ENCODE measurements at regions not wholly inside any gene's neighbourhood (a gene's known extent, or its start where the extent isn't known, plus 50 kb on each side); places are given as distances from the start of the nearest gene placed in this dataset.

DNA sequence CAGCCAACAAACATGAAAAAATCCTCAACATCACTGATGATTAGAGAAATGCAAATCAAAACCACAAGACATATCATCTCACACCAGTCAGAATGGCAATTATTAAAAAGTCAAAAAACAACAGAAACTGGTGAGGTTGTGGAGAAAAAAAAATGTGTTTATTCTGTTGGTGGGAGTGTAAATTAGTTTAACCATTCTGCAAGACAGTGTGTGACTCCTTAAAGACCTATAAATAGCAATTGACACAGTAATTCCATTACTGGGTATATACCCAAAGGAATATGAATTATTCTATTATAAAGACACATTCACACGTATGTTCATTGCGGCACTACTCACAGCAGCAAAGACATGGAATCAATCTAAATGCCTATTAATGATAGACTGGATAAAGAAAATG lies 427.3 kb upstream of the CHORDC1 start:
- TF ChIP-seq, protein P1, sequence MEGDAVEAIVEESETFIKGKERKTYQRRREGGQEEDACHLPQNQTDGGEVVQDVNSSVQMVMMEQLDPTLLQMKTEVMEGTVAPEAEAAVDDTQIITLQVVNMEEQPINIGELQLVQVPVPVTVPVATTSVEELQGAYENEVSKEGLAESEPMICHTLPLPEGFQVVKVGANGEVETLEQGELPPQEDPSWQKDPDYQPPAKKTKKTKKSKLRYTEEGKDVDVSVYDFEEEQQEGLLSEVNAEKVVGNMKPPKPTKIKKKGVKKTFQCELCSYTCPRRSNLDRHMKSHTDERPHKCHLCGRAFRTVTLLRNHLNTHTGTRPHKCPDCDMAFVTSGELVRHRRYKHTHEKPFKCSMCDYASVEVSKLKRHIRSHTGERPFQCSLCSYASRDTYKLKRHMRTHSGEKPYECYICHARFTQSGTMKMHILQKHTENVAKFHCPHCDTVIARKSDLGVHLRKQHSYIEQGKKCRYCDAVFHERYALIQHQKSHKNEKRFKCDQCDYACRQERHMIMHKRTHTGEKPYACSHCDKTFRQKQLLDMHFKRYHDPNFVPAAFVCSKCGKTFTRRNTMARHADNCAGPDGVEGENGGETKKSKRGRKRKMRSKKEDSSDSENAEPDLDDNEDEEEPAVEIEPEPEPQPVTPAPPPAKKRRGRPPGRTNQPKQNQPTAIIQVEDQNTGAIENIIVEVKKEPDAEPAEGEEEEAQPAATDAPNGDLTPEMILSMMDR (IDR thresholded peaks at IDR 0.05; ENCODE audit: extremely low read depth in 1 of 2, insufficient read depth in 1 of 2, low read depth in 1 of 2, low read length in 2 of 2), result no peak
- no peak for TF ChIP-seq POLR2A (IDR thresholded peaks at IDR 0.05; ENCODE audit: low read depth, low read length)
- TF ChIP-seq POLR2AphosphoS5 (IDR thresholded peaks at IDR 0.05; ENCODE audit: insufficient read depth, low read depth, low read length), result no peak
- TF ChIP-seq, protein P2, sequence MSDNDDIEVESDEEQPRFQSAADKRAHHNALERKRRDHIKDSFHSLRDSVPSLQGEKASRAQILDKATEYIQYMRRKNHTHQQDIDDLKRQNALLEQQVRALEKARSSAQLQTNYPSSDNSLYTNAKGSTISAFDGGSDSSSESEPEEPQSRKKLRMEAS (IDR thresholded peaks at IDR 0.05; ENCODE audit: insufficient read depth, insufficient read length), result no peak
- TF ChIP-seq EZH2 (IDR thresholded peaks at IDR 0.05; ENCODE audit: borderline replicate concordance, low read depth, low read length, severe bottlenecking), result no peak
- no peak for TF ChIP-seq MYC (IDR thresholded peaks at IDR 0.05; ENCODE audit: low read depth, low read length)
- no peak for TF ChIP-seq JUN (IDR thresholded peaks at IDR 0.05; ENCODE audit: borderline replicate concordance, insufficient read depth, insufficient read length, low read depth)

Measured in endothelial cell of umbilical vein (primary cell).